ENCODE measurements at regions not wholly inside any gene's neighbourhood (a gene's known extent, or its start where the extent isn't known, plus 50 kb on each side); places are given as distances from the start of the nearest gene placed in this dataset.

GRCh38 chr14:21985081-21985480 lies 311.5 kb upstream of the OR4E1 start:
- no peak for TF ChIP-seq CTCF (optimal IDR thresholded peaks at IDR 0.05 in 1 of 3, IDR thresholded peaks at IDR 0.05 in 1 of 3, conservative IDR thresholded peaks at IDR 0.05 in 1 of 3; ENCODE audit: extremely low read depth in 1 of 3, insufficient read depth in 2 of 3, low read length in 3 of 3)
- TF ChIP-seq EZH2 (IDR thresholded peaks at IDR 0.05; ENCODE audit: low read length) = no peak
- dilution Hi-C loops (cut with MboI; ENCODE audit: extremely low pct_ligation_motif_present, low sequenced_read_pairs) = no loop called here
- no peak overlapping the region for H3K4me2 ChIP-seq (ENCODE audit: control insufficient read depth, extremely low read depth, insufficient read depth, low read depth, low read length)
- H4K20me1 ChIP-seq (ENCODE audit: control insufficient read depth, extremely low read depth, insufficient read depth, low read length) = no peaks in the 10 kb centered on the region
- peaks cover 3% of the 10 kb centered on the region for H3K27me3 ChIP-seq (ENCODE audit: control insufficient read depth, extremely low read depth, insufficient read depth, low read length)
- no peak for DNase-seq (ENCODE audit: low read depth, low spot score)
- H3K27ac ChIP-seq (ENCODE audit: control insufficient read depth, insufficient read depth, low read length) = no peak overlapping the region
- no peaks in the 10 kb centered on the region for H3K9me1 ChIP-seq (ENCODE audit: control insufficient read depth, extremely low read depth, insufficient read depth, low read length)
- no peaks in the 10 kb centered on the region for H3K79me2 ChIP-seq (ENCODE audit: control insufficient read depth, insufficient read depth, low read length)
- no peak for FAIRE-seq
- no peaks in the 10 kb centered on the region for H3K9me3 ChIP-seq (ENCODE audit: control insufficient read depth, low read depth, low read length)
- H3K4me3 ChIP-seq (ENCODE audit: control insufficient read depth in 2 of 3, extremely low read depth in 1 of 3, insufficient read depth in 2 of 3, low read depth in 1 of 3, low read length in 3 of 3) = no peak overlapping the region
- no peaks in the 10 kb centered on the region for H3K36me3 ChIP-seq (ENCODE audit: control insufficient read depth in 2 of 2, extremely low read depth in 1 of 2, insufficient read depth in 2 of 2, low read length in 2 of 2)
- no peak overlapping the region for H3K9ac ChIP-seq (ENCODE audit: control insufficient read depth, extremely low read depth, insufficient read depth, low read length)
- no peaks in the 10 kb centered on the region for H3K4me1 ChIP-seq (ENCODE audit: control insufficient read depth, extremely low read depth, insufficient read depth, low read length)
- no peak overlapping the region for H2AFZ ChIP-seq (ENCODE audit: control insufficient read depth, low read length)

DNA sequence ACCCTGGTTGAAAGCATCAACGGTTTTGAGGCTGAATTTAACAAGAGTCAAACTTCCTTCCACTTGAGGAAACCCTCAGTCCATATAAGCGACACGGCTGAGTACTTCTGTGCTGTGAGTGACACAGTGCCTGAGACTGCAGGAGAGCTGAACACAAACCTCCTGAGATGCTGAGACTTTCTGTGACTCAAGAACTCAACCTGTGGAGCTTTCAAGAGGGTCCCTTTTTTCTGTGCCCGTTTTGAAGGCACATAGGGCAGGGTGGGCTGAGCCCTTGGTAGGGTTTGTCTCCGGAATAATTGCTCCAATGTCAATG lies 305.3 kb upstream of the OR4E1 start:
- no peaks in the 10 kb centered on the region for H3K79me2 ChIP-seq (ENCODE audit: control insufficient read depth, insufficient read depth, low read length)
- dilution Hi-C loops (cut with MboI; ENCODE audit: extremely low pct_ligation_motif_present, low sequenced_read_pairs) = no loop called here
- TF ChIP-seq EZH2 (IDR thresholded peaks at IDR 0.05; ENCODE audit: low read length) = no peak
- TF ChIP-seq CTCF (optimal IDR thresholded peaks at IDR 0.05 in 1 of 3, IDR thresholded peaks at IDR 0.05 in 1 of 3, conservative IDR thresholded peaks at IDR 0.05 in 1 of 3; ENCODE audit: extremely low read depth in 1 of 3, insufficient read depth in 2 of 3, low read length in 3 of 3) = no peak
- H3K9me1 ChIP-seq (ENCODE audit: control insufficient read depth, extremely low read depth, insufficient read depth, low read length) = no peaks in the 10 kb centered on the region
- no peak overlapping the region for H2AFZ ChIP-seq (ENCODE audit: control insufficient read depth, low read length)
- no peak overlapping the region for H3K4me2 ChIP-seq (ENCODE audit: control insufficient read depth, extremely low read depth, insufficient read depth, low read depth, low read length)
- FAIRE-seq (no peak), DNase-seq (ENCODE audit: low read depth, low spot score) (no peak)
- no peaks in the 10 kb centered on the region for H3K4me1 ChIP-seq (ENCODE audit: control insufficient read depth, extremely low read depth, insufficient read depth, low read length)
- no peak overlapping the region for H3K9ac ChIP-seq (ENCODE audit: control insufficient read depth, extremely low read depth, insufficient read depth, low read length)
- H3K9me3 ChIP-seq (ENCODE audit: control insufficient read depth, low read depth, low read length) = no peaks in the 10 kb centered on the region
- H3K4me3 ChIP-seq (ENCODE audit: control insufficient read depth in 2 of 3, extremely low read depth in 1 of 3, insufficient read depth in 2 of 3, low read depth in 1 of 3, low read length in 3 of 3) = no peak overlapping the region
- no peak overlapping the region for H3K27ac ChIP-seq (ENCODE audit: control insufficient read depth, insufficient read depth, low read length)
- no peaks in the 10 kb centered on the region for H3K27me3 ChIP-seq (ENCODE audit: control insufficient read depth, extremely low read depth, insufficient read depth, low read length)
- no peaks in the 10 kb centered on the region for H3K36me3 ChIP-seq (ENCODE audit: control insufficient read depth in 2 of 2, extremely low read depth in 1 of 2, insufficient read depth in 2 of 2, low read length in 2 of 2)
- no peaks in the 10 kb centered on the region for H4K20me1 ChIP-seq (ENCODE audit: control insufficient read depth, extremely low read depth, insufficient read depth, low read length)
